Muscle layer of colon (tissue), 2 donors: ENCODE measurements at regions not wholly inside any gene's neighbourhood (a gene's known extent, or its start where the extent isn't known, plus 50 kb on each side); places are given as distances from the start of the nearest gene placed in this dataset.

Experiments used
- H3K27ac ChIP-seq: one replicate; pipeline ENCODE4 v1.7.0; 2013; ENCODE audit warnings: low read depth, mild to moderate bottlenecking, low read length, moderate library complexity
- H3K27me3 ChIP-seq, 2 donors: one replicate each; pipeline ENCODE4 v1.7.0; 2013; ENCODE audit warnings: low read length in 2 of 2, mild to moderate bottlenecking in 2 of 2; ENCODE audit not compliant: insufficient read depth in 2 of 2, control insufficient read depth in 1 of 2
- H3K36me3 ChIP-seq: one replicate; pipeline ENCODE4 v1.7.0; 2013; ENCODE audit warnings: mild to moderate bottlenecking, low read length; ENCODE audit not compliant: insufficient read depth
- H3K4me1 ChIP-seq: one replicate; pipeline ENCODE4 v1.7.0; 2013; ENCODE audit warnings: mild to moderate bottlenecking, low read length; ENCODE audit not compliant: insufficient read depth
- H3K4me3 ChIP-seq, 2 donors: one replicate each; pipeline ENCODE4 v1.7.0; 2013; ENCODE audit warnings: low read length in 2 of 2, low read depth in 1 of 2, mild to moderate bottlenecking in 1 of 2, moderate library complexity in 1 of 2
- H3K9ac ChIP-seq: one replicate; pipeline ENCODE4 v1.7.0; 2013; ENCODE audit warnings: low read length
- H3K9me3 ChIP-seq: one replicate; pipeline ENCODE4 v1.7.0; 2013; ENCODE audit warnings: mild to moderate bottlenecking, low read length
- donor health status: abdominal sarcoma.
- donor health status: Adenocarcinoma of cecum.

DNA sequence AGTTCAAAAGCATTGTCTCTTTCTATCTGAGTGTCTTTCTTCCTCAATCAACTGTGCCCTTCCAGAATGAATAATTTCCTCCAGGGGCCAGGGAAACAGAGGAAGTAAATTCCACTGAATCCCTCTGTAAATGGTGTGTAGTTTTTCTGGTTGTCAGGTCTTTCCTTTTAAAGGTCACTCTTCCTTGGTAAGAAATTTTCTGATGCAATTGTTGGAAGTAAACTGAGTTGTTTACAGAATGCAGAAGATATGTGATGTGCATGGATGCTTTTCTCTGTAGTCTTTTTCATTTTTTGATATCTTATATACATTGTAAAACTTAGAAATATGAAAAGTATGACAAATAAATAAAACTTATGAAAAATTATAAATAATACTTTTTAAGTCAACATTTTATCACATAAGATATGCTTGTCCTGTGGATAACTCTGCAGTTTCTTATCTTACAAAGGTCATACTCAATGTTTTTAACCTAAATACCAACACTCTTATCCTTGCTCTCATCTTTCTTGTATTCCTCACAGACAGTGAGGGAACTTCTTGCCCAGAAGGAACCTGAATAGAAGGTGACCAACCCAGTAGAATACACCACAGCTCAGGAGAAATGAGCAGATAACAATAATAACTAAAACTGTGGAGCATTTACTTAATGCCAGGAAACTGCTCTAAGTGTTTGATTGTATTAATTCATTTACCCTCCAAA lies 234.5 kb downstream of the METTL4 start:
- no peaks in the 10 kb centered on the region for H3K27me3 ChIP-seq
- no peaks in the 10 kb centered on the region for H3K4me1 ChIP-seq
- no peak overlapping the region for H3K9ac ChIP-seq
- no peak overlapping the region for H3K27ac ChIP-seq
- H3K36me3 ChIP-seq: no peaks in the 10 kb centered on the region
- no peaks in the 10 kb centered on the region for H3K9me3 ChIP-seq
- no peak overlapping the region for H3K4me3 ChIP-seq

DNA sequence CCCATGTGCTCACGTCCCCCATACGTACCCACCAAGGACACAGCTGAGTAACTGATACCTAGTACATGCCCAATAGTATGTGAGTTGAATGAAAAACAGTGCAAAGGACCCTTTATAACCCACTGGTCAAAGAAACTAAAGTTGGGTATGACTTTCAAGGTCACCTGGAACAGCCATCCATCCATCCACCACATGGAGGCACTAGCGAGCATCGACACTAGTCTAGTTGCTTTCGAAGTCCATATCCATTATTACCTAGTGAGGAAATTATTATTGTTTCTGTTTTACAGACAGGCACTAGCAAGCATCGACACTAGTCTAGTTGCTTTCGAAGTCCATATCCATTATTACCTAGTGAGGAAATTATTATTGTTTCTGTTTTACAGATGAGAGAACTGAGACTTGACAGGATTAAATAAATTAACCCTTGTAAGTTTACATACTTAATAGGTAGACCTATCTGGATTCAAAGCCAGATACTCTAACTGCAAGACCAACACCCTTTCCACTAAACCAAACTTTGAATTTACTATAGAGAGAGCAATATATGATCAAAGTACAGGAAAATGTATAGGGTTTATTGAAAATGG lies 233.7 kb downstream of the METTL4 start:
- H3K36me3 ChIP-seq: no peaks in the 10 kb centered on the region
- no peaks in the 10 kb centered on the region for H3K9me3 ChIP-seq
- no peaks in the 10 kb centered on the region for H3K4me1 ChIP-seq
- H3K9ac ChIP-seq: no peak overlapping the region
- H3K27ac ChIP-seq: no peak overlapping the region
- no peak overlapping the region for H3K4me3 ChIP-seq
- no peaks in the 10 kb centered on the region for H3K27me3 ChIP-seq

DNA sequence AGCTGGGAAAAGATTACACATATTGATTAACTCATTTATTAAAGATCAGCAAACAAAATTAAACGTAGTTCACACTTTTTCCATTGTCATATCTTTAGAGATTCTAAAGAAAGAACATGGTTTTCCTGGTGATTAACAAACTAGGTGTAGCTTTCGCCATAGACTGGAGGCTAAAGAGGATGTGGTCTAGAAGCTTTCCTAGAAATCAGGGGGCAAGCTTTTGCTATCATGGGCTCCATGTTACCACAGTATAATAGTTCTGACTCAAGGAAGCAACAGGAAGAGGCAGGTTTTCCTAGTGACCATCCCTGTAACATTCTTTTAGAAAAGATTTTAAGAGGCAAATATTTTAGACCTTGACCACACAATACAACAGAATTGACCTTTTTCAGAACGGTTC lies 232.7 kb downstream of the METTL4 start:
- Histone ChIP-seq H3K36me3 (no peaks in the 10 kb centered on the region), H3K9me3 (no peaks in the 10 kb centered on the region)

DNA sequence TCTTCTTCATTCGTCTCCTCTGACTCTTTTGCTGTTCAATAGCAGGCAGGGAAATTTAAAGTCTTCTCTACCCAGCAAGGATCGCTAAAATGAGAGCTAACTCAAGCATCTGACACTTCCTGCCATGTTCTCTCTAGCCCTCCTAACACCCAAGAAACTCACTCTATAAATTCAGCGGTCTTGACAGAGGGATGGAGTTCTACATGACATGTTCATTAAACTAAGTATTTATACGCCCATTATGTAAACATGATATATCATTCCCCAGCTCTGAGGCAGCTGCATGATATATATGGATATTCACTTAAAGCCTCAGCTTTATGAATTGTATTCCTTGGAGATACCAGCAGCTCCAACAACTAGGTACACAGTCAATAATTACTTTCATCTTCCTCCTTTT lies 231.0 kb downstream of the METTL4 start:
- H3K9ac ChIP-seq: no peak overlapping the region
- H3K36me3 ChIP-seq: no peaks in the 10 kb centered on the region
- H3K4me3 ChIP-seq: no peak overlapping the region
- H3K9me3 ChIP-seq: no peaks in the 10 kb centered on the region
- no peak overlapping the region for H3K27ac ChIP-seq
- H3K27me3 ChIP-seq: no peaks in the 10 kb centered on the region
- H3K4me1 ChIP-seq: no peaks in the 10 kb centered on the region

More for the DNA sequence above, 232.7 kb downstream of the METTL4 start:
- H3K4me3 ChIP-seq: no peak overlapping the region
- no peaks in the 10 kb centered on the region for H3K4me1 ChIP-seq
- H3K27ac ChIP-seq: no peak overlapping the region
- H3K9ac ChIP-seq: no peak overlapping the region
- H3K27me3 ChIP-seq: no peaks in the 10 kb centered on the region

DNA sequence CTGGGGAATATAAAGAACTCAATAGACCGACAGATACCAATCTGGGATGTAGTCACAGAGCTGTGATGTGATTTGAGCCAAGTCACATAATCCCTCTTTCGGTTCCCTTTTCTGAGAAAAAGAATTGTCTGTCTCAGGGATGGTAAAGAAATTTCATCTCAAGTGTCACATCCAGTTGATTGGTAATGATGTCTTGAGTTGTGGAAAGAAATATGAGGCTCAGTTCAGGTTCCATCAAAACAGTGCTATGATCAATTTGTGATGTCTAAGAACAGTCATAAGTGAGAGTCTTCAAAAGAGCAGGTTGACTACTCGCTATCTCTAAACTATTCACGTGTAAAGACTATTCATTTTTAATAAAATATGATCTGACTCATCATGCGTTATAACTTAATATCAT lies 223.3 kb downstream of the METTL4 start:
- H3K9ac ChIP-seq: no peak overlapping the region
- H3K4me3 ChIP-seq: no peak overlapping the region
- no peaks in the 10 kb centered on the region for H3K4me1 ChIP-seq
- no peak overlapping the region for H3K27ac ChIP-seq
- no peaks in the 10 kb centered on the region for H3K27me3 ChIP-seq
- H3K36me3 ChIP-seq: no peaks in the 10 kb centered on the region
- H3K9me3 ChIP-seq: no peaks in the 10 kb centered on the region

DNA sequence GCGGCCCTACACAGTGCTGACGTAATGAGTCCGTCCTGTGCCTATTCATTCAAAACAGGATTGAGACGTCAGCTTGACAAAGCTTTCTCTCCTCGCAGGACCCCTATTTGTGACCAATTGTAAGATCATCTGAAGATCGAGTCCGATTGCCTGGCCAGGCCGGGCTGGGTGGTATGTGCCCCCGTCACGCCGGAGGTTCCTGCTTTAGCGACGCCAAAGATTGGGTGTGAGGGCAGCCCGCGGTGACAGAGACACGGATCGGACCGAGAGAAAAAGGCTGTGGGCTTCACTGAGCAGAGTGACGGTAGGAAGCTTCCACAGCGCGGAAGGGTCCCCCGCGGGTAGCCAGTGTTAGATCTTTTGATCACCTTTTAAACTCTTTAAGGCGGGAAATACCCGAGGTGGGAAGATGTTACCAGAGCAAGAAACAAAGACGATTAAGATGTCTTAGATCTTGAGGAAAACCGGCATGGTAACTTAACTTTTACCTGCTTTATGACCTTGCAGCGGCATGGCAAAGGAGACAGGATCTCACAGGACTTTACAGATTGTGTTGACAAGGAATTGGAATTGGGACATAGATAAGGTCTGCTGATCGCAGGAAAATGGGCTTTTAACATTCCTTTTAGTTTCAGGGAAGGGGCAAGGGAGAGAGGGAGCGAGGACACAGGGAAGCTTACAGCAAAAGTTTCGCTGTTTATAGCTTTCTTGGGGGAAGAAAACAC lies 220.0 kb downstream of the METTL4 start:
- H3K36me3 ChIP-seq: no peaks in the 10 kb centered on the region
- H3K4me1 ChIP-seq: no peaks in the 10 kb centered on the region
- no peak overlapping the region for H3K9ac ChIP-seq
- no peaks in the 10 kb centered on the region for H3K9me3 ChIP-seq
- no peak overlapping the region for H3K4me3 ChIP-seq
- no peaks in the 10 kb centered on the region for H3K27me3 ChIP-seq
- no peak overlapping the region for H3K27ac ChIP-seq

DNA sequence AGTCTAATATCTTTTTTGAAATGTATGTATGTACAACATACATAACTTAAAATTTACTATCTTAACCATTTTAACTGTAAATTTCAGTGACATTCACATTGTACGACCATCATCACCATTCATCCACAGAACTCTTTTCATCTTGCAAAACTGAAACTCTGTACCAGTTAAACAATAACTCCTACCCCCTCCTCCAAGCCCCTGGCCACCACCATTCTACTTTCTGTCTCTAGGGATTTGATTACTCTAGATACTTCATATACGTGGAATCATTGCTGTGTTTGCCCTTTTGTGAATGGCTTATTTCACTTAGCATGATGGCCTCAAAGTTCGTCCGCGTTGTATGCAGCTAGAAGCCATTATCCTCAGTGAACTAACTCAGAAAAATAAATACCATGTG lies 217.0 kb downstream of the METTL4 start:
- no peaks in the 10 kb centered on the region for H3K4me1 ChIP-seq
- H3K36me3 ChIP-seq: no peaks in the 10 kb centered on the region
- no peaks in the 10 kb centered on the region for H3K9me3 ChIP-seq
- no peak overlapping the region for H3K27ac ChIP-seq
- no peak overlapping the region for H3K4me3 ChIP-seq
- no peak overlapping the region for H3K9ac ChIP-seq
- H3K27me3 ChIP-seq: no peaks in the 10 kb centered on the region

DNA sequence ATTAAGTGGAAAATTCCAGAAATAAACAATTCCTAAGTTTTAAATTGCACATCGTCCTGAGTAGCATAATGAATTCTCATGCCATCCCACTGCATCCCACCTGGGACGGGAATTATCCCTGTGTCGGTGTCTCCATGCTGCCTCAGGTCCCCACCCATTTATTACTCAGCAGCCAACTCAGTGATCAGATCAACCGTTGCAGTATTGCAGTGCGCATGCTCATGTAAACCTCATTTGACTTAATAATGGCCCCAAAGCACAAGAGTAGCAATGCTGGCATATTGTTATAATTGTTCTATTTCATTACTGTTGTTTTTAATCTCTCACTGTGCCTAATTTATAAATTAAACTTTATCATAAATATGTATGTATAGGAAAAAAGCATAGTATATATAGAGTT lies 214.4 kb downstream of the METTL4 start:
- Histone ChIP-seq H3K36me3 (no peaks in the 10 kb centered on the region), H3K4me1 (no peaks in the 10 kb centered on the region), H3K27ac (no peak overlapping the region), H3K4me3 (no peak overlapping the region), H3K9me3 (no peaks in the 10 kb centered on the region), H3K9ac (no peak overlapping the region), H3K27me3 (no peaks in the 10 kb centered on the region)

DNA sequence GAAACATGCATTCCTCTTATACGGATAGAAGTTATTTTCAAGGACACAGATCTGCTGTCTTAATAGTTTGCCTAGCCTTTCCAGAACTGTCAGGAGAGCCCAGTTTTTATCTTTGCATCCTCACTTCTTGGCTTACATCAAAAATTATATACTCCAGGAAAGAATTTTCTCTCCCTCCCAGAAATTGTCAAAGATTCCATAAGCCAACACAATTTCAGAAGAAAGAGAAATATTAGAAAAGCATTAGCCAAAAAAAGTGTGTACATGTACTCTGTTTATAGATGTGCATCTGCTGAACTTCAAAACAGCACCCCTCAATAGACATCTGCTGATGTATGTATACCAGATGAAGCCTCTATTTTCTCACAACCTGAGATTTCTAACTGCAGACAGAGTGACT lies 210.4 kb downstream of the METTL4 start:
- no peaks in the 10 kb centered on the region for H3K9me3 ChIP-seq
- no peaks in the 10 kb centered on the region for H3K27me3 ChIP-seq
- no peak overlapping the region for H3K27ac ChIP-seq
- H3K4me1 ChIP-seq: no peaks in the 10 kb centered on the region
- H3K9ac ChIP-seq: no peak overlapping the region
- H3K4me3 ChIP-seq: no peak overlapping the region
- H3K36me3 ChIP-seq: no peaks in the 10 kb centered on the region

DNA sequence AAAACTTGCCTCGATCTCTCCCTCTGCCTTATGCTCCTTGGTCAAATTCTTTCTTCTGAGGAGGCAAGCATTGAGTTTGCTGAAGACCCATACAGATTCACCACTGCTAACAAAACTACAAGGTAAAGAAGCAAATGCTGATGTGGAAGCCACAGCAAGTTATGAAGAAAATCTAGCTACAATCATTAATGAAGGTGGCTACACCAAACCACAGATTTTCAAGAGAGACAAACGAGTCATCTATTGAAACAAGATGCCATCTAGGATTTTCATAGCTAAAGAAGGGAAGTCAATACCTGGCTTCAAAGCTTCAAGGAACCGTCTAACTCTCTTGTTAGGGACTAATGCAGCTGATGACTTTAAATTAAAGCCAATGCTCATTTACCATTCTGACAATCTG lies 203.2 kb downstream of the METTL4 start:
- H3K27me3 ChIP-seq: no peaks in the 10 kb centered on the region
- H3K36me3 ChIP-seq: no peaks in the 10 kb centered on the region
- no peaks in the 10 kb centered on the region for H3K9me3 ChIP-seq
- H3K4me1 ChIP-seq: no peaks in the 10 kb centered on the region
- H3K4me3 ChIP-seq: no peak overlapping the region
- H3K9ac ChIP-seq: no peak overlapping the region
- no peak overlapping the region for H3K27ac ChIP-seq

DNA sequence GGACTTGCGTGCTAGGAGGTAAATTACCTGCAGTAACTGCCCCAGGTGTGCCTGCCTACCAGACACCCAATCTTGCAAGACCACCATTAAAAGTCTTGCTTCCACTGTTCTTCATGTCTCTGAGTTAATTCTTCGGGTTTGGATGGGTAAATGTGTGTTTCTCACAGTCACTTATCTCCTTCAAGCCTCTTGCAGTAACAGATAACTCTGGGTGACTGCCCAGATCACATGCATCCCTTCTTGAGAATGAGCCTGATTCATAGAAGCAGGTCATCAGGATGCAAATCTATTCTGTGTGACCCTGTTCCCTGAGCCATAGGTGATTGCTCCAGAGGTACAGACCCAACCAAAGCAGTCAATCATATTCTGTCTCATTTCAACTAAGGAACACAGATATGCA lies 194.6 kb downstream of the METTL4 start:
- Histone ChIP-seq H3K4me3 (no peak overlapping the region), H3K36me3 (no peaks in the 10 kb centered on the region), H3K4me1 (no peaks in the 10 kb centered on the region), H3K9me3 (no peaks in the 10 kb centered on the region), H3K9ac (no peak overlapping the region), H3K27me3 (no peaks in the 10 kb centered on the region), H3K27ac (no peak overlapping the region)
